ENCODE measurements at regions not wholly inside any gene's neighbourhood (a gene's known extent, or its start where the extent isn't known, plus 50 kb on each side); places are given as distances from the start of the nearest gene placed in this dataset.

GRCh38 chr7:26593896-26594295, 270.5 kb downstream of the SKAP2 start (continued):
- TF ChIP-seq ZBTB33 (IDR thresholded peaks at IDR 0.05; ENCODE audit: borderline replicate concordance, low read depth): no peak
- no peak for TF ChIP-seq NFIC (IDR thresholded peaks at IDR 0.05; ENCODE audit: borderline replicate concordance)
- no peak for TF ChIP-seq MXI1 (IDR thresholded peaks at IDR 0.05; ENCODE audit: low read depth, low read length)

GRCh38 chr7:26594553-26594952, 269.8 kb downstream of the SKAP2 start:
- no peaks in the 10 kb centered on the region for H3K27me3 ChIP-seq (ENCODE audit: insufficient read depth)
- no peaks in the 10 kb centered on the region for H3F3A ChIP-seq (replicated peaks; ENCODE audit: insufficient read depth)
- H3K9me2 ChIP-seq: no peaks in the 10 kb centered on the region
- H3K4me3 ChIP-seq (ENCODE audit: low read depth in 2 of 2, low read length in 1 of 2): no peak overlapping the region
- no peaks in the 10 kb centered on the region for H4K20me1 ChIP-seq (ENCODE audit: insufficient read depth)
- POLR2A ChIA-PET: no interaction called here
- H3K9me3 ChIP-seq: no peaks in the 10 kb centered on the region
- CTCF ChIA-PET: interaction anchor here (0.6 to 5.3 kb wide), 6 partner anchors 11 to 217 kb away, joined by 3 to 19 read pairs (median 6); no protein-coding TSS in a partner anchor
- TF ChIP-seq EZH2phosphoT487 (IDR thresholded peaks at IDR 0.05; ENCODE audit: borderline replicate concordance, low read depth): no peak
- TF ChIP-seq RCOR1 (IDR thresholded peaks at IDR 0.05; ENCODE audit: low read length): no peak
- TF ChIP-seq EP300 (IDR thresholded peaks at IDR 0.05; ENCODE audit: borderline replicate concordance in 1 of 2, low read depth in 1 of 2, low read length in 1 of 2): no peak
- no peak for TF ChIP-seq RAD21 (IDR thresholded peaks at IDR 0.05; ENCODE audit: low read length)
- TF ChIP-seq USF1 (IDR thresholded peaks at IDR 0.05; ENCODE audit: borderline replicate concordance, low read depth): no peak
- no peak for TF ChIP-seq RXRA (IDR thresholded peaks at IDR 0.05; ENCODE audit: borderline replicate concordance, low read depth)
- no peak for TF ChIP-seq MAX (IDR thresholded peaks at IDR 0.05; ENCODE audit: low read depth)
- no peak for TF ChIP-seq SMC3 (IDR thresholded peaks at IDR 0.05; ENCODE audit: low read depth, low read length)
- no peak for TF ChIP-seq MEF2A (IDR thresholded peaks at IDR 0.05; ENCODE audit: borderline replicate concordance, low read depth)
- TF ChIP-seq YY1 (IDR thresholded peaks at IDR 0.05; ENCODE audit: low read depth): no peak
- DNase-seq: no peak
- no peaks in the 10 kb centered on the region for H3K36me3 ChIP-seq (replicated peaks in 1 of 2; ENCODE audit: control insufficient read depth in 1 of 2, insufficient read depth in 2 of 2, low read length in 1 of 2)
- H3K4me1 ChIP-seq (ENCODE audit: control insufficient read depth in 1 of 2, insufficient read depth in 2 of 2, low read depth in 1 of 2, low read length in 1 of 2): peaks cover 0 to 35% of the 10 kb centered on the region in 2 experiments; a peak in 2 of 4 replicates
- WGBS (ENCODE audit: low lambda C conversion rate): 33% methylated on average over 6 of the region's 6 CpGs
- no peak overlapping the region for H3K4me2 ChIP-seq
- H2AFZ ChIP-seq (ENCODE audit: low read depth): no peak overlapping the region
- no peak overlapping the region for H3K9ac ChIP-seq
- no peaks in the 10 kb centered on the region for H3K79me2 ChIP-seq (ENCODE audit: insufficient read depth)
- no peak overlapping the region for H3K27ac ChIP-seq (ENCODE audit: low read depth in 2 of 2, low read length in 1 of 2)

- Histone ChIP-seq H4K20me1 (ENCODE audit: insufficient read depth) (no peaks in the 10 kb centered on the region), H3K79me2 (ENCODE audit: insufficient read depth) (no peaks in the 10 kb centered on the region), H3F3A (replicated peaks; ENCODE audit: insufficient read depth) (no peaks in the 10 kb centered on the region), H3K4me3 (ENCODE audit: low read depth in 2 of 2, low read length in 1 of 2) (no peak overlapping the region), H3K36me3 (replicated peaks in 1 of 2; ENCODE audit: control insufficient read depth in 1 of 2, insufficient read depth in 2 of 2, low read length in 1 of 2) (no peaks in the 10 kb centered on the region), H2AFZ (ENCODE audit: low read depth) (no peak overlapping the region), H3K9me2 (no peaks in the 10 kb centered on the region), H3K9ac (no peak overlapping the region), H3K27me3 (ENCODE audit: insufficient read depth) (no peaks in the 10 kb centered on the region), H3K4me2 (no peak overlapping the region), H3K9me3 (no peaks in the 10 kb centered on the region), H3K27ac (ENCODE audit: low read depth in 2 of 2, low read length in 1 of 2) (no peak overlapping the region; a peak in 1 of 4 replicates), H3K4me1 (ENCODE audit: control insufficient read depth in 1 of 2, insufficient read depth in 2 of 2, low read depth in 1 of 2, low read length in 1 of 2) (peaks cover 0 to 21% of the 10 kb centered on the region in 2 experiments; a peak in 2 of 4 replicates)
- DNase-seq: peak; percentile 44
- ChIA-PET CTCF (interaction anchor here (0.7 to 1.8 kb wide), 6 partner anchors 10 to 923 kb away, joined by 3 to 5 read pairs (median 4); no protein-coding TSS in a partner anchor), POLR2A (no interaction called here)
- WGBS (ENCODE audit: low lambda C conversion rate): 7% methylated on average over 2 of the region's 2 CpGs
- TF ChIP-seq USF2 (IDR thresholded peaks at IDR 0.05; ENCODE audit: borderline replicate concordance, low read depth, low read length): no peak
- peak; percentile 11 for TF ChIP-seq CHD2 (IDR thresholded peaks at IDR 0.05; ENCODE audit: low read length, partially characterized antibody)
- TF ChIP-seq RCOR1 (IDR thresholded peaks at IDR 0.05; ENCODE audit: low read length): peak; percentile 74; the same call in 1 of the 2 replicates
- peak; percentile 81 for TF ChIP-seq GATA2 (CRISPR knock-in tag; IDR thresholded peaks at IDR 0.05)
- TF ChIP-seq NRF1 (IDR thresholded peaks at IDR 0.05; ENCODE audit: low read depth, low read length): no peak
- TF ChIP-seq EP300 (IDR thresholded peaks at IDR 0.05; ENCODE audit: borderline replicate concordance in 1 of 2, low read depth in 1 of 2, low read length in 1 of 2): peak in 1 of 2 experiments; percentile 55; a peak in 1 of 4 replicates
- TF ChIP-seq FOXJ3 (CRISPR knock-in tag; IDR thresholded peaks at IDR 0.05): peak; percentile 69
Observed at GRCh38 chr7:26598867-26599266, 265.5 kb downstream of the SKAP2 start.

Measured in SK-N-SH (cell line).